Stimulated activated CD4-positive, alpha-beta T cell treated with anti-CD3 and anti-CD28 coated beads, Interleukin-2, amount 100 ng/mL, for 48 hours (primary cell): ENCODE measurements at regions not wholly inside any gene's neighbourhood (a gene's known extent, or its start where the extent isn't known, plus 50 kb on each side); places are given as distances from the start of the nearest gene placed in this dataset.
"Not testable (repeated sequence)": the region's sequence is repeated elsewhere in the genome, so short reads cannot be mapped to it uniquely, and the experiment has no call there.

Experiments
- DNase-seq, 2 donors: peaks; one replicate each; pipeline ENCODE4 v3.0.0-alpha.2; 2020

DNA sequence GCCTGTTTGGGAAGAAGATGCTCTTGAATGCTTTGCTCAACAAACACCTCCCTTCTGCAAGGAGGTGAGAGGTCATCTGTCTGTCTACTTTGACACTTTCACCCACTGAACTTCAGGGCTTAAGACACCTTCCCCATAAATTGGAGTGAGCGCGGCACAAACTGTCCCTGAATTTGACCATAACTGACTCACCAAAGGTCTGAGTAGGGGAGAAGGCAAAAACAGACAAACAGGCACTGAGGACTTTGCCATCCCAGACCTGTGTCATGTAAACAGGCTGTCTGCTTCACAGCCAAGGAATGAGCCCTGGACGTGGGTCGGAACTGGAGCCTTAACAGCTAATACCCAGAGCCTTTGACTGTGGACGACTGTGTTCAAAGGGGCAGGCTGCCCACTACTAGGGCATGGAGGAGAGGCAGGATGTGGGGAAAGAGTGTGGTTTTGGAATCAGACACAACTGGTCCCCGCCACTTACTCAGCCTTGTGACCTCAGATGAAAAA is 320.9 kb upstream of the KLF4 start:
- no peak for DNase-seq

DNA sequence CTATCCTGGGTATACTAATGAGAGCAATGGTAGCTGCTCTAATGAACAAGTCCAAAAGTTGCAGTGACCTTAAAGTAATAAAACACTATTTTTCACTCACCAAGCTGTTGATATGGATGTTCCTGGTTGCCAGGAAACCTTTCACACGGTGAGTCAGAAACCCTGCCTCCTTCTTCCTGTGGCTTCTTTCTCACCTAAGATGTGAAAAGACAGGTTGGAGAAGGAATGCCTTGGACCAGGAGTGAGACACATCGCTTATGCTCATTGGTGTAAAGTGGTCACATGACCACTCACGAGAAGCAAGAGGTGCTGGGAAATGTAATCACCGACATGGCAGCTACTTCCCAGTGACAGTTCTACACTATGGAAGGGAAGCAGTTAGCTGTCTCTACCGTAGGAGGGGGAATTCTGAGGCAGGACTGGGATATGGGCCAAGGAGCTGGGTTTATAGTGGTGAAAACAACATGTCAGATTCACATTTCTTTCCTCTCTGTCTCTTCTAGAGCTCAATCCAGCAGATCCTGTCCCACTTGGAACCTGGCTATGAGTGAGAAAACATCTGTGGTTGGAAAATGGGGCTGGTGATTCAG is 320.4 kb upstream of the KLF4 start:
- no peak for DNase-seq

DNA sequence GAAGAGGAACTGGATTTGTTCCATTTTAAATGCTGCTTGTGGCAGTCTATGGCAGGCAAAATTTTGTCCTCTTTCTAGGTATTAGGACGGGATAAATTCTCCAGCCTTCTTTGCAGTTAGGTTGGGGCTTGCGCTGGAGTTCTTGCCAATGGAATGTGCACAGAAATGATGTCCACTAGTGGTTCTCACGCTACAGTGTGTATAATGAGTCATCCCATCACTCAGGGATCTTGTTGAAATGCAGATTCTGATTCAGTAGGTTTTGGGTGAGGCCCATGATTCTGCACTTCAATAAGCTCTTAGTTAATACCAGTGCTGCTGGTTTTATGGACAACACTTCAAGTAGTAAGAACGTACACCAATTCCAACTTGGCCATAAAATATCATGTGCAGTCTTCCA is 317.6 kb upstream of the KLF4 start:
- no peak for DNase-seq

DNA sequence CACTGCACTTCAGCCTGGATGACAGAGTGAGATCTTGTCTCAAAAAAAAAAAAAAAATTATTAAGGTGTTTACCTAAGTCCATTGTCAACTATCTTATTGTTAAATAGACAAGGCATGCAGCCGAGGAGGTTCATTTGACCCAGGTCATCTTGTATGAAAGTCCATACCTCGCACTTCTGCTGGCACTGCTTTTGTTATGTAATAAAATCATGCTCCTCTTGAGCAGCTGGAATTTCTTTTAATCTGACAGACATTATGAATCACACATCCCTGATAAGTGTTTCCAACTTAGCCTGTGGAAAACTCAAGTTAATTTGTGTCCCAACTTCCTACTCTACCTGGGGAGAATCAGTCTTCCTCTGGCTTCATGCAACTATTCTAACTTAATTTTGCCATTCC is 315.6 kb upstream of the KLF4 start:
- no peak for DNase-seq

DNA sequence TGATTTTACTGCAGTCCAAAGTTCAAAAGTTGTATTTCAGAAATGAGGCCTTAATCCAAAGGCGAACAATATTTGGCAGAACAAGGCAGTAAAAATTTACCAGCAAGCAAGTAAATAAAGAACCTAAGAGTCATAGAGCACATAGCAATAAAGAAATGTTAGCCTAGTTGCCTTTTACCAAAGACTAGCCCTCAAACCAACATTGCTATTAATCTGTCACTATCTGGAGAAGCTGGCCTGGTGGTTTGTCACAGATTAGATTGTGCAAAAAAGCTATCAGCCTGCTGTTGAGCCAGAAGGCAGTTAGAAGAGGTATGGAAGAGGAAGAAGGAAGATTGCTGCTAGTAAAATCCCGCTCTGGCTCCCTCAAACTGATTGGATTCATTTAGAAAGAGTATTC is 304.7 kb upstream of the KLF4 start:
- no peak for DNase-seq

DNA sequence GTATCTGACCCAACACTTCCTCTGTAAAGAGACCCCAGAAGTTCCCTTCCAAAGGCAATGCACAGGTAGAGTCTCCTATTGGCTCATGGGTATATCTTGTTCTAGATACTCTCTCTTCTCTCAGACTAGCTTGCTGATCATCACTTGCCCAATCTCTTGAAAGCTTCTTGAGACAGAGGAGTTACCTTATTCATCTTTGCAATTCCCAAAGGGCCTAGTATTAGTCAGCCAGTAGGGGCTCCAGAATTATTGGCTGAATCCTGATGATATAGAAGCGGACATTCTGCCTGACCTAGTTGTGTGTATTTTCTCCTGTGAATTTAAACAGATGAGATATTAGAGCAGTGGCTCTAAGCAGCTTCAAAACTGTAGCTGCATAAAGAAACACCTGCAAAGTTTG is 304.0 kb upstream of the KLF4 start:
- DNase-seq: no peak

DNA sequence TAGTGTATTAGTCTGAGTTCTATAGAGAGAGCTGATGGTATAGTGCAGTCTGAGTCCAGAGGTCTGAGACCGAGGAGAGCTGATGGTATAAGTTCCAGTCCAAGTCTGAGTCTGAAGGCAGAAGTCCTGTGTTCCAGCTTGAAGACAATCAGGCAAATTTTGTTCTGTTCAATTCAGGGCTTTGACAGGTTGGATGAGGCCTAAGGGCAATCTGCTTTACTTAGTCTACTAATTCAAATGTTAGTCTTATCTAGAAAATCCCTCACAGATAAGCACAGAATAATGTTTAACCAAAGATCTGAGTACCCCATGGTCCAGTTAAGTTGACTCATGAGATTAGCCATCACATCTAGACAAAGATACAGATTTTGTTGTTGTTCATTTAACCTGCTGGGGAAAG is 303.0 kb upstream of the KLF4 start:
- no peak for DNase-seq

DNA sequence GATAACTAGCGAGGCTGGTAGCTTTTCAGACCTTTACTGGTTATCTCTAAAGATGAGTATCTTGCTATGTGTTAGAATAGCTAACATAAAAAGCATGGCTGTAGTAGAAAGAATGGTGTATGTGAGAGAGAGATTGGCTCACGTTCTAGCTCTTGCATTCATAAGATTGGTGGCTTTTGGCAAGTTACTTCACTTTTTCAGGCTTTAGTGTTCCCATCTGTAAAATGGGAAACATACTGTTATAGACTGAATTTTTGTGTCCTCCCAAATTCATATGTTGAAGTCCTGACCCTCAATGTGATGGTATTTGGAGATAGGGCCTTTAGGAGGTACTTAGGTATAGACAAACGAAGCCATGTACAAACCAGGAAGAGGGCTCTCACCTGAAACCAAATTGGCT is 302.4 kb upstream of the KLF4 start:
- no peak for DNase-seq

DNA sequence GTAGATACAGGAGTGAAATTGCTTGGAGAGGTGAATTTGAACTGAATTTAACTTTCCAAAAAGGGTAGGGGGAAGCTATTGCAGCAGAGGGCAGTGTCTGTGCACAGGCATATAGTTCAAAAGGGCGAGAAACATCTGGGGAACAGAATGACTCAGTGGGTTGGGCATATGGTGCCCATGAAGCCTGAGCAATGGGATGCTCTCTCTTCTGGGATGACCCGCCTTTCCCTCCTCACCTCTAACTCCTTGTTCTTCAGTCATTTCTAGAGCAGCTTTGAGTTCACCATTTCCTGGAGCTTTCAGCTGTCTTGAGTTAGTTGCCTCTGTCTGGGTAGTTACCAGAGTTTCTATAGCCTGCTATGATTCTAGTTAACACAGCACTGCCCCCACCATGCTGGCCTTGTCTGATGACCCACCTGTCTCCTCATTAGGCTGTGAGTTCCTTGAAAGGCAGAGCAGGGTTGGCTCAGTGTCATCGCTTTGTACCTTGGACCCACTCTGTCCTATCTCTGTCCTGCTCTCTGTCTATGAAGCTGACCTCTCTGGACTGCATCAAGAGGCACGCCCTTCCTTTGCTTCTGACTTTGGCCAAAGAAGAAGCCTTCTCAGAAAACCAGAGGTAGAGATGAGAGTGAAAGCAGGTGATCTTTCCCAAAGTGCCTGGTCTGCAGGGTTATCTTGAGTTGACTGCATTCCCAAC is 299.6 kb upstream of the KLF4 start:
- no peak for DNase-seq

DNA sequence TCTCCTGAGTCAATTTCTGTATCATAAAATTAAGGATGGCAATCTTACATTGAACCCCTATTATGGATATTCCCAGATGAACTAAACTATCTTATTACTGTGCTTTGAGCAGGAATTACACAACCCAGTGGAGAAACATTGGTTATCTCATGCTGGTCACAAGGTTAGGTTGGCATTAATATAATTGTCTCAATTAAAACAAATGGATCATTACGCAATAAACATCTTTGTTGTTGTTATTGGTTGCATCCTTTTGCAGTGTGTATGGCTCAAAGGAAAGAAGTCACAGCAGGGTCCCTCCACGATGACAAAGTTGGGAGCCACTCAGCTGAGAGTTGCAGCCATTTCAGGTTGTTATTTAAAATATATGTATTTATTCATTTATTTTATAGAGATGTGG is 297.0 kb upstream of the KLF4 start:
- no peak for DNase-seq

DNA sequence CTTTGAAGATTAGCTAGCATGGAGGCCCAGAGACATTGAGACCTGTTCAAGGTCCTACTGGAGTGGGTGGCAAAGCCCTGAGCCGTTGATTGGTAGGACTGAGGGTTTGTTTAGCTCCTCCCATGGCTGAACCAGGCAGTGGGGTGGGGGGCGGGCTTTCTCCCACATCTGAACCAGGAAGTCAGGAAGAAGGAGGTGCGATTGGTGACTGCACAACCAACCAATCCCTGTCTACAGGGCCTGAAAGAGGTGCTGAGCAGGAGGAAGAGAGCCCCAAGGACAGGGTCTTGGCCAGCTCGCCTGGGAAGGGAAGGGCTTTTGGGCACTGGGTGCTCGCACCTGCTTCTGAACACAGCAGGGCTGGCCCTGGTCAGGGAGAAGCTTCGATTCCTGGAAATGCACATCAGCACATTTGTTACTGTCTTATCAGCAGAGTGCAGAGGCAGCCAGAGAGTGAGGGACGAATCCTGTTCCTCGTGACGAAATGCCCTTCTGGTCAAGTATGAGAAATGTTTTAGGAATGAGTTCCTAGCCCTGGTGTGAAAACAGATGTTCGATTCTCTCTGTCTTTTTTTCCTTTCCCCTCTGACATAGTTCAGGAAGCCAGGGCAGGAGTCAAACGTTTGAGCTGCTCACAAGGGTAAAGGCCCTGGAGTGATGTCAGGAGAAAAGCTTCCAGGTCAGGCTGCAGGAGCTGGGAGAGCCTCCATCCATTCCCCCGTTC is 294.8 kb upstream of the KLF4 start:
- no peak for DNase-seq

DNA sequence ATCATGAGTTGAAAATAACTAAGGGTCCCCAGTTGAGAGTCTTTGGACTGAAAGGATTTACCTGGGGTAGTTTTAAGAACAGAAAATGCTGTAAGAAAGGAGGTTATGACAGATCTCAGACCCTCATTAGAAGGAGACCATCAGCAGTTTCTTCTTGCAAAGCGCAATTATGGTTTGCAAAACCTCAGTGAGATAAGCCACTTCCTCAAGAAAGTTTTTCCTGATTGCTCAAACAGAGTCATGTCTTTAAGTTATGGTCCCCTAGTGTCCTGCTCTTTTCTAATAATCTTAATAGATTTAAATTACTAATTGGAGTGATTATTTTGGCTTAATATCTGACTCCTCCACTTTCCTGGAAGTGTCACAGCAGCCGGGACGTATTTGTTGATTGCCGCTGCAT is 293.2 kb upstream of the KLF4 start:
- DNase-seq: no peak

DNA sequence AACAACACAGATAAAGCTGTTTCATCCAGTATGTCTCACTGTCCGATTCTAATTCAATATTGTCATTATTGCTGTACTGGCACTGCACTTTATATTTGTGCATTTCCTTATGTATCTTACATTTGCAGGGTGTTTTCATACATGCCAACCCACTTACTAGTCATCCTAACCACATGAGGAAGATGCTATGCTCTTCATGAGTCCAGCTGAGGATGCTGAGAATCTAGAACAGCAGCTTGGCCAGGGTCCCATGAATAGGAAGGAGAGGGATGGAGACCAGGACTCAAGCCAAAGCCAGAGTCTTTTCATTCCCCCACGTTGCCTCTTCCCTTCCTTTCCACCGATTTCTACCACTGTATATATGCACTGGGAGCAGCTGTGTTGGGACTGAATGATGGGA is 292.8 kb upstream of the KLF4 start:
- DNase-seq: no peak

DNA sequence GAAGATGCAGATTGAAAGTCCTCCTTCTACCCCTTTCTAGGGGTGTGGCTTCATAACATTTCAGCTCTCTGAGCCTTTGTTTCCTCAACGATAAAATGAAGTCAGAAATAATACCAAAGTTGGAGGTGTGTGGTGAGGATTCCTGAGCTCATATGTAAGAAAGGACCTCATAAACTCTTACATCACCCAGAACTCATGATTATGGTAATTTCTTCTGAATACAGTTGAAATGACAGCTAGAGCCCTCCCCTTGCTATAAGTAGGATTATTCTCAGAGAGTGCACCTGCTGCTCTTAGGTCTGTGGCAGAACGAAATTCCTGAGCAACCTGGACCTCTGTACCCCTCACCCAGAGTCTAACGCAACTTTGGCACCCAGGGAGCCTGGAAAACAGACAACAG is 291.4 kb upstream of the KLF4 start:
- DNase-seq: no peak

DNA sequence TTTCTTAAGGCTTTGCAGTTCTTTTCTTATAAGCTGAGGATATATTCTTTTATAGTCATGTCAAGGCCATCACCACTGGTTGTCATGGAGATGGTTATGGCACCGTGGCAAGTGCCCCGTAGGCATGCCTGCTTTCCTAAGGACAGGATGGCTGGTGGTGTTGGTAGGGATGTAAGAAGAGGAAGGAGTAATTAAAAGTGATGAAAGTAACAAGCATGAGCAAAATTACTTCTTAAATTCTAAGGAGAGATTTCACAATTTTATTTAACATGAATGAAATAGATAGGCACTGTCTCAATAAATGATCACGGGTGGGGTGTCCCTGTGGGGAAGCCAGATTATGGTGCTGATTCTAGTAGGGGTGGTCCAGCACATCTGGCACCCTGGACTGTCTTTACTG is 290.2 kb upstream of the KLF4 start:
- DNase-seq: no peak

DNA sequence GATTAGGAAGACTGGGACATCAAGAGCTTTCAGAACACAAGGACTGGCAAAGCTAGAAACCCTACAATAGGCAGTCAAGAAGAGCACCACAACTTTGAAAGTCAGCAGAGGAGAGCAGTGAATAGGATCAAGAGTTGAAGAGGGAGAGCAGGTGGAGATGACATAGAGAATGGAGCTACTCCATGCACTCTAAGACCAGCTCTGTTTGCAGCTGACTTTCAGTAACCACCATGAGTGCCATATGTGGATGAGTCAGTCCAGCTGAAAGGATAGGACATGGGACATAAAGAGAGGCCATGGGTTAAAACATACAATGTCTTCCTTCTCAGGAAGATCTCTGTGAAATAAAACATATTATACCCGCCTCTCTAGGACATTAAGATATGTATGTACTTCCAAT is 289.1 kb upstream of the KLF4 start:
- DNase-seq: no peak

DNA sequence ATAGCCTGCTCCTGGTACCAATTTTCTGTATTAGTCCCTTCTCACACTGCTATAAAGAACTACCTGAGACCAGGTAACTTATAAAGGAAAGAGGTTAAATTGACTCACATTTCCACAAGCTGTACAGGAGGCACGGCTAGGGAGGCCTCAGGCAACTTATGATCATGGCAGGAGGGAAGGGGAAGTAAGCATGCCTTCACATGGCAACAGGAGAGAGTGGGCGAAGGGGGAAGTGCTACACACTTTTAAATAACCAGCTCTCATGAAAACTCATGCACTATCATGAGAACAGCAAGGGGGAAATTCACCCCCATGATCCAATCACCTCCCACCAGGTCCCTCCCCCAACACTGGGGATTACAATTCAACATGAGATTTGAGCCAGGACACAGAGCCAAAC is 284.5 kb upstream of the KLF4 start:
- DNase-seq: not testable (repeated sequence)

DNA sequence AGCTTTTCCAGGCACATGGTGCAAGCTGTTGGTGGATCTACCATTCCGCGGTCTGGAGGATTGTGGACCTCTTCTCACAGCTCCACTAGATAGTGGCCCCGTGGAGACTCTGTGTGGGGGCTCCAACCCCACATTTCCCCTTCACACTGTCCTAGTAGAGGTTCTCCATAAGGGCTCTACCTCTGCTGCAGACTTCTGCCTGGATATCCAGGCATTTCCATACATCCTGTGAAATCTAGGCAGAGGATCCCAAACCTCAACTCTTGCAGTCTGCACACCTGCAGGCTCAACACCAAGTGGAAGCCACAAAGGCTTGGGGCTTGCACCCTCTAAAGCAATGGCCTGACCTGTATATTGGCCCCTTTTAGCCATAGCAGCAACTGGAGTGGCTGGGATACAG is 283.4 kb upstream of the KLF4 start:
- no peak for DNase-seq

DNA sequence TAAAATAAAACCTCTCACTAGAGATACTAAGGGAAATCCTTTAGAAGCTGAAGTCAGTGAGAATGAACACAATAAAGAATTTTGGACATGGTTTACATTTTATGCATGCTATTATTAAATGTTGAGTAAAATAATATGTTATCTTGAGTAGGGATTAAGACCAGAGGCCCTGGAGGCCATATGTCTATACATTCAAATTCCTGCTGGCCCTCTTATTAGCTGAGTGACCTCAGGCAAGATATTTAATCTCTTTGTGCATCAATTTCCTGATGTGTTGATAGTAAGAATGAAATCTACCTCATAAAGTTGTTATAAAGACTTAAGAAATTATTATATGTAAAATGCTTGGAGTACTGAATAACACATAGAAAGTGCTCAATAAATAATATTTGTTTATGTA is 281.1 kb upstream of the KLF4 start:
- DNase-seq: no peak

DNA sequence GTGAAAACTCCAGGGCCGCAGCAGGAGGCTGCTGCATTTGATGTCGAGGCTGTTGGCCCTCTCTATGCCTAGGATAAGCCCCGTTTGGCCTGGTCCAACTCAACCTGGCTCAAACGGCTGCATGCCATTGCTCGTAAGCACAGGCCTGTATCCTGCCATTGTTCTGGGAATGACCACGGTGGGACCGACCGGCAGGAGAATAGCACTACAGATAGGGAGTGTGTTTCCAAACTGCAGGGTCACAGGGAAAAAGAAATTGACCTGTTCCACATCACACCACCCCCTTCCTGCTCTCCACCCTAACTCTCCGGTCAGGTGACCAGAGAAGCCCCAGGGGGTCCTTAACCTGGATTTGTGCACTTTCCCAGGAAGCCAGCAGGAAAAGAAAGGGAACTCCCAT is 278.7 kb upstream of the KLF4 start:
- no peak for DNase-seq

DNA sequence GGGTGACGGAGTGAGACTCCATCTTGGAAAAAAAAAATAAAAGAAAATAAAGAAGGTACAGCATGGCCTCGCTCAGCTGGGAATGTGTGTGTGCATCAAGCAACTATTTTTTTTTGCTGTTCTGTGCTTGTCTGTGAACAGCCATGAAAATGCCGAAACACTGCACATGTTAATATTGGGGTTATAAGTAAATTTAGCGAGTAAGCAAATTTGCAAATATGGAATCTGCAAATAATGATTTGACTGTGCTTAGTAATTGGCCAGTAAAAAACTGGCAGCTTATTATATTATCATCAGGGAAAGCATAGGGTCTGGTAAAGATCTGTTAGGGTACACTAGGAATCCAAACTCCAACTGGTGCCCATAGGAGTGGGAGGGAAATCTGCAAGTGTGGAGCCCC is 278.1 kb upstream of the KLF4 start:
- no peak for DNase-seq

DNA sequence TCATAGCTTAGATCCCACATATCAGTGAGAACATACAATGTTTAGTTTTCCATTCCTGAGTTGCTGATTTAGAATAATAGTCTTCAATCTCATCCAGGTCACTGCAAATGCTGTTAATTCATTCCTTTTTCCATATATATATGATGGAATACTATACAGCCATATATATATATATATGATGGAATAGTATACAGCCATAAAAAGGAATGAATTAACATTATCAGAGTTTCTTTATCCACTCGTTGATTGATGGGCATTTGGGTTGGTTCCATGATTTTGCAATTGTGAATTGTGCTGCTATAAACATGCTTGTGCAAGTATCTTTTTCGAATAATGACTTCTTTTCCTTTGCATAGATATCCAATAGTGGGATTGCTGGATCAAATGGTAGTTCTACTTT is 273.9 kb upstream of the KLF4 start:
- DNase-seq: not testable (repeated sequence)

DNA sequence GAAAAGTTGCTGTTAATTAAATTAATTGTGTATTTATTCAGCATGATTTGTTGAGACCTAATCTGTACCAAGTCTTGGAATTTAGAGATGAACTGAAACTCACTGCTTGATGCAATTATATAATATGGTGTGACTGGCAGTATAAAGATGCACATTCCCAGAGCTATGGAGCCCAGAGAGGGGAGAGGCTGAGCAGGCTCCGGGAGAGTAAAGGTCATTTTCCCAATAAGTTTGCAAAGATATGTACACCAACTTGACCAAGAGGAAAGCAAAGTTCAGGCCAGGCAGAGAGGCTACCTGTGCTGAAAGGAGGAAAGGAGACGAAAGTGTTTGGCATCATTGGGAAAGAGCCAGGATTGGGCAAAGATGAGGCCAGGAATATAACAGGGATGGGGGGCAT is 271.7 kb upstream of the KLF4 start:
- DNase-seq: no peak

DNA sequence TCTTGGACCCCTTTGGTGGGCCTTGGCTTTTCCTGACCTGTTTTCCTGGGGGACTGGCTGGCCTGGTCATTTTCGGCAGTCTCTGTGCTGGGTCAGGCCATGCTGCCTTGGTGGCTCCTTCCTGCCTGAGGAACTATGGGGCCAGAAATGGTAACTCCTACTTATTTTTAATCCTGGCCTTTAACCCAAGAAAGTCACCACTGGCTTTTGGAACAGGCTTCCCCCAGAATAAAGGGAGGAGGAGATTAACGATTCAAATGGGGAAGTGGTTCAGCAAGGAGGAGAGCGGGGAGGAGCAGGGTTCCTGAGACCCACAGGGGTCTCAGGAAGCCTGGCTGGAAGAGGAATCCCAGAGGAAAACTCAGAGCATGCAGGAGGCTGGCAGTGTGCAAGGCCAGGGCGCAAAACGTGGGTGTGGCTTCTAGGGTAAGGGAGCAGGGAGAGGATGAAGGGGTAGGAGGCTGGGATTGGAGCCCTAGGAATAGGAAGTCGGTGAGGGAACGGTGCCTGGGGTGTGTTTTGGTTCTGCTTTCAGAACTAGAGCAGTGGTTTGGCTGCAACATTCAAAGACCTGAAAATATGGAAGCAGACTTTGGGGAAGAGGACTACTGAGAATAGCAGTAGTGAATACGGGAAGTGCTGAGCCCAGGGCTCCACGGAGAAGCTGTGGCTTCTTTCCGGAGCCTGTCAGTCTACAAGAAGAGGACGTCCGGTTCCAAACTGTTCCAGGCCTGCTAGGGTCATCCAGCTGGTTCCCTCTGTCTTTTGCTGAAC is 271.1 kb upstream of the KLF4 start:
- no peak for DNase-seq
